Muscle layer of duodenum (tissue), 2 donors: ENCODE measurements at regions not wholly inside any gene's neighbourhood (a gene's known extent, or its start where the extent isn't known, plus 50 kb on each side); places are given as distances from the start of the nearest gene placed in this dataset.

ENCODE experiments used
- H3K27ac ChIP-seq: one replicate; pipeline ENCODE4 v1.7.0; 2013; ENCODE audit warnings: mild to moderate bottlenecking, low read length
- H3K27me3 ChIP-seq: one replicate; pipeline ENCODE4 v1.7.0; 2013; ENCODE audit warnings: low read depth, mild to moderate bottlenecking, control low read depth, low read length
- H3K36me3 ChIP-seq, 2 donors: one replicate each; pipeline ENCODE4 v1.7.0; 2013; ENCODE audit warnings: low read length in 2 of 2, control low read depth in 1 of 2, mild to moderate bottlenecking in 1 of 2; ENCODE audit not compliant: insufficient read depth in 2 of 2, control insufficient read depth in 1 of 2
- H3K4me1 ChIP-seq, 2 donors: one replicate each; pipeline ENCODE4 v1.7.0; 2013; ENCODE audit warnings: low read length in 2 of 2, mild to moderate bottlenecking in 2 of 2, control low read depth in 1 of 2, moderate library complexity in 1 of 2; ENCODE audit not compliant: insufficient read depth in 2 of 2, control insufficient read depth in 1 of 2
- H3K4me3 ChIP-seq, 2 donors: one replicate each; pipeline ENCODE4 v1.7.0; 2013; ENCODE audit warnings: low read length in 2 of 2, low read depth in 1 of 2, mild to moderate bottlenecking in 1 of 2
- H3K9me3 ChIP-seq, 2 donors: one replicate each; pipeline ENCODE4 v1.7.0; 2013; ENCODE audit warnings: low read length in 2 of 2, control low read depth in 1 of 2, mild to moderate bottlenecking in 1 of 2; ENCODE audit not compliant: control insufficient read depth in 1 of 2
- donor health status: healthy.

GRCh38 chr3:115418583-115418982, 204.7 kb upstream of the GAP43 start:
- Histone ChIP-seq H3K4me1 (no peaks in the 10 kb centered on the region), H3K27ac (no peak overlapping the region), H3K9me3 (no peaks in the 10 kb centered on the region), H3K36me3 (no peaks in the 10 kb centered on the region), H3K27me3 (no peaks in the 10 kb centered on the region), H3K4me3 (no peak overlapping the region)

DNA sequence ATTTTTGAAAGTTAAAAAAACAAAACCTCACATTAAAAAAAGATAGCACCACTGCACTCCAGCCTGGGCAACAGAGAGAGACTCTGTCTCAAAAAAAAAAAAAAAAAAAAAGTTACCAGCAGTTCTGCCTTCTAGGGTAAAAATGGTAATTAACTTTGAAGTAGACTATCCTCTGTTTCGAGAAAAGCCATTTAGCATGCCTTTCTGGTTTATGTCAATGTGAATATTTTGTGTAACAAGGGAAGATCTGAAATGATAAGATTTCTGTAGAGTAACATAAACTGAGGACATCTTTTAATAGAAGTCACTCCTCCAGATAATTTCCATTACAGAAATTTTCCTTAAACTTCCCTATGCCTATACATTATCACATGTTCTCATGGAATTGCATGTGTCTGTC, 203.2 kb upstream of the GAP43 start:
- H3K27ac ChIP-seq: no peak overlapping the region
- H3K36me3 ChIP-seq: no peaks in the 10 kb centered on the region
- H3K4me1 ChIP-seq: no peaks in the 10 kb centered on the region
- H3K9me3 ChIP-seq: no peaks in the 10 kb centered on the region
- no peak overlapping the region for H3K4me3 ChIP-seq
- H3K27me3 ChIP-seq: no peaks in the 10 kb centered on the region

- H3K27ac ChIP-seq: no peak overlapping the region
- H3K4me1 ChIP-seq: no peaks in the 10 kb centered on the region
- H3K4me3 ChIP-seq: no peak overlapping the region
- H3K9me3 ChIP-seq: no peaks in the 10 kb centered on the region
- no peaks in the 10 kb centered on the region for H3K27me3 ChIP-seq
- no peaks in the 10 kb centered on the region for H3K36me3 ChIP-seq
These were observed 200.1 kb upstream of the GAP43 start for GRCh38 chr3:115423170-115423569.

GRCh38 chr3:115428841-115429240, 194.5 kb upstream of the GAP43 start:
- no peak overlapping the region for H3K4me3 ChIP-seq
- H3K27ac ChIP-seq: no peak overlapping the region
- H3K27me3 ChIP-seq: no peaks in the 10 kb centered on the region
- H3K4me1 ChIP-seq: no peaks in the 10 kb centered on the region
- no peaks in the 10 kb centered on the region for H3K9me3 ChIP-seq
- H3K36me3 ChIP-seq: no peaks in the 10 kb centered on the region

DNA sequence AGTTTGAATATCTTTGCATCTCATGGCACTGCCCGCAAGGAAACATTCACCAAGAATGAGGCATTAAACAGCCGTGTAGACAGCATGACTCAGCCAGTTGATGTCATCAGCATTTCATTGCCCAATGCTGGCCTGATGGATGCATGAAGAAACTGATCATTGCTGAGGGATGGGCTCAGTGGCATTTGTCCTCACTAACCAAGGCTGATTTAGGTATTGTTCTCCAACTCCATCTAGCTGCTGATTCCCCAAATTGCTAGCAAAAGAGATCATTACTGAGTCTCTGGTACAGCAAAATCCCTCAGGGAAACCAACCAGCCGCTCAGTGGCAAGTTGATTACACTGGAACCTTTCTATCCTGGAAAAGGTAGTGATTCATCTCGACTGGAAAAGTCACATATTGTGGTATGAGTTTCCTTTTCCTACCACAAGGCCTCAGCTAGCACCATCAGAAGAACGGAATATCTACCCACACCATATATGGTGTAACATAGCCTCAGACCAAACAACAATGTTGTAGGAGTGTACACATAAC, 186.5 kb upstream of the GAP43 start:
- H3K27me3 ChIP-seq: no peaks in the 10 kb centered on the region

GRCh38 chr3:115438799-115439198, 184.5 kb upstream of the GAP43 start:
- Histone ChIP-seq H3K27ac (no peak overlapping the region), H3K27me3 (no peaks in the 10 kb centered on the region), H3K9me3 (no peaks in the 10 kb centered on the region), H3K4me1 (no peaks in the 10 kb centered on the region), H3K4me3 (no peak overlapping the region), H3K36me3 (no peaks in the 10 kb centered on the region)

More for the DNA sequence above, 186.5 kb upstream of the GAP43 start:
- Histone ChIP-seq H3K36me3 (no peaks in the 10 kb centered on the region), H3K4me3 (no peak overlapping the region), H3K9me3 (no peaks in the 10 kb centered on the region), H3K4me1 (no peaks in the 10 kb centered on the region), H3K27ac (no peak overlapping the region)

DNA sequence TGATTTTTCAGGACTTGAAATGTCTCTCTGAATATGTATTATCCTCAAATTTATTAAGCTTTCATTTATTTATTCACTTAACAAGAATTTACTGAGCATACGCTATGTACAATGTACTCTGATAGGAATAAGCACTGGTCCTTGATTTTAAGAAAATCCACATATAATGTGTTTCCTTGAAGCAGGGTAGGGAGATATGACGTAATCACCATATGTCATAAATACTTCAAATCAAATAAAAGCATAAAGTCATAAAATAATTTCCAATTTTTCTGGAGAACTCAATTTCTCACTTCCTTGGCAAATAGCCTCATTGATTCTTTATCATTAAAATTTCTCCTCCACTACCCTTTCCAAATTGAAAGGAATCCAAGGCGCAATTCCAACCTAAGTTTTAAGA, 177.8 kb upstream of the GAP43 start:
- H3K4me1 ChIP-seq: no peaks in the 10 kb centered on the region
- H3K4me3 ChIP-seq: no peak overlapping the region
- H3K36me3 ChIP-seq: no peaks in the 10 kb centered on the region
- H3K9me3 ChIP-seq: no peaks in the 10 kb centered on the region
- no peak overlapping the region for H3K27ac ChIP-seq
- no peaks in the 10 kb centered on the region for H3K27me3 ChIP-seq

- Histone ChIP-seq H3K9me3 (no peaks in the 10 kb centered on the region), H3K27ac (no peak overlapping the region), H3K4me3 (no peak overlapping the region), H3K4me1 (no peaks in the 10 kb centered on the region), H3K36me3 (no peaks in the 10 kb centered on the region), H3K27me3 (no peaks in the 10 kb centered on the region)
These were observed 174.5 kb upstream of the GAP43 start for GRCh38 chr3:115448851-115449250.

DNA sequence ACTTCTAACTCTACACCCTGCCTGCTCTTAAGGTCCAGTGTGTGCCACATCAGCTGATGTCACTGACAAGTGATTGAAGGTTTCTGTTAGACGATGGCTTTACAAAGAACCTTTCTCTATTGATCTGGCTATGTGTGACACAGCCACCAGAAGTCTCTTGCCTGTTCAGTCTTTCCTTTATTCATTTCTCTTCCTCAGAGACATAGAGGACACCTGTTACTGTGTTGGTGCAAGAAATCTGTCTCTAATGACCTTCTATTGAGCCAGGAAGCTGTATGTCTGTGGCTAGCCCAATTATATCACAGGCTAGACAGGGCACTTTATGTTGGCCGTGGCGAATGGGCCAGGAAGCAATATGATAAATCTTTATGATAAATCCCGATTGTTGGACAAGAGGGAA, 173.3 kb upstream of the GAP43 start:
- Histone ChIP-seq H3K27ac (no peak overlapping the region), H3K36me3 (no peaks in the 10 kb centered on the region), H3K27me3 (no peaks in the 10 kb centered on the region), H3K9me3 (peaks cover 0 to 9% of the 10 kb centered on the region in 2 donors), H3K4me3 (no peak overlapping the region), H3K4me1 (no peaks in the 10 kb centered on the region)

GRCh38 chr3:115464036-115464435, 159.3 kb upstream of the GAP43 start:
- Histone ChIP-seq H3K36me3 (no peaks in the 10 kb centered on the region), H3K4me1 (no peaks in the 10 kb centered on the region), H3K9me3 (no peaks in the 10 kb centered on the region), H3K4me3 (no peak overlapping the region), H3K27ac (no peak overlapping the region), H3K27me3 (no peaks in the 10 kb centered on the region)

DNA sequence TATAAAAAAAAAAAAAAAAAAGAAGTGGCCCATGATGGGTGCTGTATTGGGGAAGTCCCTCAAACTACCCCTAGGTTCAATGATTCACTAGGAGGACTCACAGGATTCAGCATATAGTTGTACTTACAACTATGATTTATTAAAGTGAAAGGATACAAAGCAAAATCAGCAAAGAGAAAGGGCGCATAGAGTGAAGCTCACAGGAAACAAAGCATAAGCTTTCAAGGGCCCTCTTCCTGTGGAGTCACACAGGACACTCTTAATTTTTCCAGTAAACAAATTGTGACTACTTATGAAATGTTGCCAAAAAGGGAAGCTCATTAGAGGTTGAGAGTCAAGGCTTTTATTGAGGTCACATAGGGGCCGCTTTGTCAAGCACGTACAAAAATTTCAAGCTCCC, 153.7 kb upstream of the GAP43 start:
- Histone ChIP-seq H3K27me3 (no peaks in the 10 kb centered on the region), H3K9me3 (no peaks in the 10 kb centered on the region), H3K4me1 (no peaks in the 10 kb centered on the region), H3K4me3 (no peak overlapping the region), H3K36me3 (no peaks in the 10 kb centered on the region), H3K27ac (no peak overlapping the region)

DNA sequence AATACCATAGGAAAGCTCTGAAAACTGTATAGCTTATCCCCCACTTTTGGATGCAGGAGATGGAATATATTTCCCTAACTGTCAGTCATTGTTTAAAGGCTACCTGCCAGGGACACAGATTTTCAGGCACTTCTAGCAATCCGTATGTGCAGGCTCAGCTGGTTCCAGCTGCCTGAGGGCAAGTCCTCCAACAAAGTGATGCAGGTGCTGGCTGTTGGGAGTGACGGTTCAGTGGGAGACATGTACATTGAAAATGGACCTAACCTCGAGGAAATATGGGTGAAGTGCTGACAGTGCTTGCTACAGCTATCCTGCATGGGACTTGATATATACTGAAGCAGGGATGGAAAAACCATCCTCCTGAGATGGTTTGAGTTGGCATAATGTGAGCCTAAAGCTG, 153.1 kb upstream of the GAP43 start:
- Histone ChIP-seq H3K4me1 (no peaks in the 10 kb centered on the region), H3K27me3 (no peaks in the 10 kb centered on the region), H3K4me3 (no peak overlapping the region), H3K9me3 (no peaks in the 10 kb centered on the region), H3K36me3 (no peaks in the 10 kb centered on the region), H3K27ac (no peak overlapping the region)
